PC-3 (cell line): ENCODE measurements at regions not wholly inside any gene's neighbourhood (a gene's known extent, or its start where the extent isn't known, plus 50 kb on each side); places are given as distances from the start of the nearest gene placed in this dataset.

Source experiments
- CTCF ChIP-seq: fragments of 300-600 bp; sonication (generic); conservative IDR thresholded peaks from 2 replicates; pipeline ENCODE4 v1.5.1; 2017; ENCODE audit warnings: antibody characterized with exemption, low read depth, mild to moderate bottlenecking, low read length
- EZH2phosphoT487 ChIP-seq: fragments of 300-600 bp; sonication (generic); IDR thresholded peaks from 2 replicates; pipeline ENCODE4 v1.6.1; 2018; ENCODE audit warnings: mild to moderate bottlenecking, antibody characterized with exemption, low read length, borderline replicate concordance

- no peak for TF ChIP-seq CTCF
- no peak for TF ChIP-seq EZH2phosphoT487
These were observed 78.3 kb upstream of the SETBP1 start for GRCh38 chr18:44602380-44602779.
